ENCODE measurements at regions not wholly inside any gene's neighbourhood (a gene's known extent, or its start where the extent isn't known, plus 50 kb on each side); places are given as distances from the start of the nearest gene placed in this dataset.
"Not testable (repeated sequence)": the region's sequence is repeated elsewhere in the genome, so short reads cannot be mapped to it uniquely, and the experiment has no call there.

DNA sequence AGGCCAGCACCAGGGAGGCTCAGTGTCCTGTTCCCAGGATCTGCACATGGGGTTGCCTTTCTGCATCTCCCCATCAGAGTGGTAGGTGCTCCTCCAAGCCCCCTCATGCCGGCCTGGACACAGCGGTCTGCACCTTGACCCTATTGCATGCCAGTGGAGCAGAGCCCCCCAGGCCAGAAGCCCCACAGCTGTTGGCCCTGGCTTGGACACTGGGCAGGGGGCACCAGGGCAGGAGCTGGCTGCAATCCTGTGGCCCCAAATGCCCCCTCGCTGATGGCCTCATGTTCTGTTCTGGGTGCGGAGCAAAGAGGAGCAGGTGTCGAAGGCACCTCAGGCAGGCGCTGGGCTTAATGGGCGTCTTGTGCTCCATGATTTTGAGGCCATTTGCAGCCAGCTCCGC is 62.7 kb downstream of the CCDC74A start:
- H2AFZ ChIP-seq, result no peak overlapping the region
- ChIA-PET POLR2A (ENCODE audit: unreplicated experiment) (no interaction called here), CTCF (interaction anchor here (0.6 kb wide), 1 partner anchor 15 kb away, joined by 3 read pairs; no protein-coding TSS in a partner anchor)
- H3K4me1 ChIP-seq (replicated peaks; ENCODE audit: insufficient read depth), result no peaks in the 10 kb centered on the region
- H3K36me3 ChIP-seq (ENCODE audit: low read depth), result no peaks in the 10 kb centered on the region
- DNase-seq, result no peak
- H3K4me2 ChIP-seq, result no peak overlapping the region
- H3K27me3 ChIP-seq (ENCODE audit: insufficient read depth, low read depth), result peaks cover 67% of the 10 kb centered on the region
- TF ChIP-seq EZH2 (IDR thresholded peaks at IDR 0.05; ENCODE audit: low read depth), result no peak
- TF ChIP-seq, protein P1, sequence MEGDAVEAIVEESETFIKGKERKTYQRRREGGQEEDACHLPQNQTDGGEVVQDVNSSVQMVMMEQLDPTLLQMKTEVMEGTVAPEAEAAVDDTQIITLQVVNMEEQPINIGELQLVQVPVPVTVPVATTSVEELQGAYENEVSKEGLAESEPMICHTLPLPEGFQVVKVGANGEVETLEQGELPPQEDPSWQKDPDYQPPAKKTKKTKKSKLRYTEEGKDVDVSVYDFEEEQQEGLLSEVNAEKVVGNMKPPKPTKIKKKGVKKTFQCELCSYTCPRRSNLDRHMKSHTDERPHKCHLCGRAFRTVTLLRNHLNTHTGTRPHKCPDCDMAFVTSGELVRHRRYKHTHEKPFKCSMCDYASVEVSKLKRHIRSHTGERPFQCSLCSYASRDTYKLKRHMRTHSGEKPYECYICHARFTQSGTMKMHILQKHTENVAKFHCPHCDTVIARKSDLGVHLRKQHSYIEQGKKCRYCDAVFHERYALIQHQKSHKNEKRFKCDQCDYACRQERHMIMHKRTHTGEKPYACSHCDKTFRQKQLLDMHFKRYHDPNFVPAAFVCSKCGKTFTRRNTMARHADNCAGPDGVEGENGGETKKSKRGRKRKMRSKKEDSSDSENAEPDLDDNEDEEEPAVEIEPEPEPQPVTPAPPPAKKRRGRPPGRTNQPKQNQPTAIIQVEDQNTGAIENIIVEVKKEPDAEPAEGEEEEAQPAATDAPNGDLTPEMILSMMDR (conservative IDR thresholded peaks at IDR 0.05), result no peak
- no peaks in the 10 kb centered on the region for H3F3A ChIP-seq (ENCODE audit: insufficient read depth, low read depth)
- no TSS peak for BruUV-seq (replicated peaks)
- H3K9me3 ChIP-seq (ENCODE audit: insufficient read depth, low read depth), result no peaks in the 10 kb centered on the region
- H3K27ac ChIP-seq, result no peak overlapping the region
- H3K79me2 ChIP-seq (ENCODE audit: low read depth), result no peaks in the 10 kb centered on the region
- H3K4me3 ChIP-seq, result no peak overlapping the region
- H3K9me2 ChIP-seq (ENCODE audit: insufficient read depth), result no peaks in the 10 kb centered on the region
- no peaks in the 10 kb centered on the region; the same call in 1 of the 2 replicates for H4K20me1 ChIP-seq (ENCODE audit: insufficient read depth)
- intact Hi-C loops (cut with micrococcal nuclease; ENCODE audit: unreplicated experiment), result no loop called here

DNA sequence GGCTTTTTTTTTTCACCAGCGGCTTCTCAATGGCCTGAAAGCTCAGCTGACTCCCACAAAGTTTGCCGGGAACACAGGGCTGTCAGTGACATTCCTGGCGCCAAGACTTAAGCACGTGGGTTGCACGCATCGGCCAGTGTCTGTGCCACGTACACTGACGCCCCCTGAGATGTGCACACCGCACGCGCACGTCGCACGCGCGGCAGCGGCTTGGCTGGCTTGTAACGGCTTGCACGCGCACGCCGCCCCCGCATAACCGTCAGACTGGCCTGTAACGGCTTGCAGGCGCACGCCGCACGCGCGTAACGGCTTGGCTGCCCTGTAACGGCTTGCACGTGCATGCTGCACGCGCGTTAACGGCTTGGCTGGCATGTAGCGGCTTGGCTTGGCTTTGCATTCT is 63.2 kb downstream of the CCDC74A start:
- H2AFZ ChIP-seq, result no peak overlapping the region
- ChIA-PET POLR2A (ENCODE audit: unreplicated experiment) (no interaction called here), CTCF (interaction anchor here (0.6 kb wide), 1 partner anchor 15 kb away, joined by 3 read pairs; no protein-coding TSS in a partner anchor)
- intact Hi-C loops (cut with micrococcal nuclease; ENCODE audit: unreplicated experiment), result no loop called here
- H3K4me3 ChIP-seq, result no peak overlapping the region
- H3K79me2 ChIP-seq (ENCODE audit: low read depth), result no peaks in the 10 kb centered on the region
- H3K4me2 ChIP-seq, result no peak overlapping the region
- H4K20me1 ChIP-seq (ENCODE audit: insufficient read depth), result no peaks in the 10 kb centered on the region; the same call in 1 of the 2 replicates
- H3K9me3 ChIP-seq (ENCODE audit: insufficient read depth, low read depth), result no peaks in the 10 kb centered on the region
- H3K27ac ChIP-seq, result no peak overlapping the region
- no peaks in the 10 kb centered on the region for H3K36me3 ChIP-seq (ENCODE audit: low read depth)
- no peak for TF ChIP-seq EZH2 (IDR thresholded peaks at IDR 0.05; ENCODE audit: low read depth)
- TF ChIP-seq, protein P1 (conservative IDR thresholded peaks at IDR 0.05), result no peak
- no peaks in the 10 kb centered on the region for H3K4me1 ChIP-seq (replicated peaks; ENCODE audit: insufficient read depth)
- no TSS peak for BruUV-seq (replicated peaks)
- DNase-seq, result no peak
- no peaks in the 10 kb centered on the region for H3F3A ChIP-seq (ENCODE audit: insufficient read depth, low read depth)
- no peaks in the 10 kb centered on the region for H3K9me2 ChIP-seq (ENCODE audit: insufficient read depth)
- H3K27me3 ChIP-seq (ENCODE audit: insufficient read depth, low read depth), result peaks cover 67% of the 10 kb centered on the region

DNA sequence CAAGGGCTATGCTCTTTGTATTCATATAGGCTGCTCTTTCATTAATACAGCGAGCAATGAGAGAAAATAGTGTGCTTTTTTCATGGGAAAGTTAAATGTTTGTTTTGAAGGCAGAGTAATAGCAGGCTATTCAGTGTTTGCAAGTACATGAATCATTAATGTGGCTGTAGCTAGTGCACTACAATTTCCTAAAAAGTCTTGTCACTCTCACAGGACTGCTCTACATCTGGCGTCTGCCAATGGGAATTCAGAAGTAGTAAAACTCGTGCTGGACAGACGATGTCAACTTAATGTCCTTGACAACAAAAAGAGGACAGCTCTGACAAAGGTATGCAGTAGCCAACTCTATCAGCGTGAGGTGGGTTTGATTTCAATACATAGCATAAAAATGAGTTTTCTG is 68.9 kb downstream of the CCDC74A start:
- H3K9me3 ChIP-seq (ENCODE audit: insufficient read depth, low read depth); H2AFZ ChIP-seq; DNase-seq; H3K9me2 ChIP-seq (ENCODE audit: insufficient read depth); H3K36me3 ChIP-seq (ENCODE audit: low read depth); H4K20me1 ChIP-seq (ENCODE audit: insufficient read depth); H3K4me2 ChIP-seq; POLR2A ChIA-PET (ENCODE audit: unreplicated experiment); H3K4me1 ChIP-seq (replicated peaks; ENCODE audit: insufficient read depth); BruUV-seq (replicated peaks); H3F3A ChIP-seq (ENCODE audit: insufficient read depth, low read depth); intact Hi-C loops (cut with micrococcal nuclease; ENCODE audit: unreplicated experiment); H3K79me2 ChIP-seq (ENCODE audit: low read depth); H3K4me3 ChIP-seq; CTCF ChIA-PET; H3K27ac ChIP-seq: not testable (repeated sequence)
- peaks cover 38% of the 10 kb centered on the region for H3K27me3 ChIP-seq (ENCODE audit: insufficient read depth, low read depth)

DNA sequence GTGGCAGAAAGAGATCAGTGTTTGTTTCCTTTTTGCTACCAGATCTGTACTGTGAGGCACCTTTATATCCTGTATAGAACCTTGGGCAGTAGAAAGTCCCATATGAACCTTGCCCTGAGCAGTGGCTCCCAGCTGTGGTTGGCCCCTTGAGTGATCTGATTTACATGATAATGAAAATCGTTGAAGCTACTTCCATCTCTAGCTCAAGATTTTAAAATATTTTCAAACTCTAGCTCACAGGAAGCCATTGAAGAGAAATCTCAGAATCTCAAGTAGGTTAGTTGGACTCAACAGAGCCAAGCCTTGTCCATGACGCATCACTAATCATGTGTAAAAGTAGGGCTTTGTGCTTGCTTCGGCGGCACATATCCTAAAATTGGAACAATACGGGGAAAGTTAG is 74.8 kb downstream of the CCDC74A start:
- H3F3A ChIP-seq (ENCODE audit: insufficient read depth, low read depth); DNase-seq; H3K36me3 ChIP-seq (ENCODE audit: low read depth); H3K4me3 ChIP-seq; H4K20me1 ChIP-seq (ENCODE audit: insufficient read depth); H3K4me1 ChIP-seq (replicated peaks; ENCODE audit: insufficient read depth); CTCF ChIA-PET; POLR2A ChIA-PET (ENCODE audit: unreplicated experiment); BruUV-seq (replicated peaks); H3K79me2 ChIP-seq (ENCODE audit: low read depth); intact Hi-C loops (cut with micrococcal nuclease; ENCODE audit: unreplicated experiment); H3K27ac ChIP-seq; H3K4me2 ChIP-seq; H3K9me3 ChIP-seq (ENCODE audit: insufficient read depth, low read depth); H3K9me2 ChIP-seq (ENCODE audit: insufficient read depth); H2AFZ ChIP-seq: not testable (repeated sequence)
- H3K27me3 ChIP-seq (ENCODE audit: insufficient read depth, low read depth), result peaks cover 23% of the 10 kb centered on the region; the same call in 1 of the 2 replicates

DNA sequence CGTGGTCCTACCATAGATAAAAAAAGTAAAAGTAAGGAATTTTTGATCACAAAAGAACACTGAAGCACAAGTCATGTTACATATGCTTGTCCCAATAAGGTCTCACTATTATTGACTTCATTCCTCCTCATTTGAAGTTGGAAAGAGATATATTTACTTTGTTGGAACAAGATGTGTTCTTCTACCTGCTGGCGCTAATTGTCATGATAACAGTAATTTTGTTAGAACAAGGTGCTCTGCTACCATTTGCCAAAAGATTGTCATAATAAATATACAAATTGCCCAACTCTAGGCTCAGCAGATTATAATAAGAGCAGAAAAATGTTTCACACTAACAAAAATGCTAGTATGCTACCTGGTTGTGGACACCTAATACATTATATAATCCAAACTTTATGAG is 77.0 kb downstream of the CCDC74A start:
- H3K27ac ChIP-seq; DNase-seq; POLR2A ChIA-PET (ENCODE audit: unreplicated experiment): not testable (repeated sequence)

DNA sequence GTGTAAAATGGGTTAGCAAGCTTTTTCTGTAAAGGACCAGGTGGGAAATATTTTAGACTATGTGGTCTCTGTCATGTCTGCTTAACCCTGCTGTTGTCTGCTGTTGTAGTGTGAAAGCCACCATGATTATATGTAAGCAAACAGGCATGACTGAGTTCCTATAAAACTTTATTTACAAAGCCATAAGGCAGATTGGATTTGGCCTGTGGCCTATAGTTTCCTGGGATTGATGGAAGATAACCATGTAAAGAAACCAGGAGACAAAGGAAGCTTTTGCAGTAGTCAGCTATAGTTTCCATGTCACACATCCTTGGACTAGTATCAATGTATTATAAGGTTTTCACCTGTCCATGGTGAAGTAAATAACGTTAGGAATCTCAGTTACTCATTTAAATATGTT is 78.7 kb downstream of the CCDC74A start:
- DNase-seq; H4K20me1 ChIP-seq (ENCODE audit: insufficient read depth); H3K4me2 ChIP-seq; POLR2A ChIA-PET (ENCODE audit: unreplicated experiment); H3K4me3 ChIP-seq; H3K79me2 ChIP-seq (ENCODE audit: low read depth); H3K9me3 ChIP-seq (ENCODE audit: insufficient read depth, low read depth); H3K27ac ChIP-seq; H3K9me2 ChIP-seq (ENCODE audit: insufficient read depth); intact Hi-C loops (cut with micrococcal nuclease; ENCODE audit: unreplicated experiment); H2AFZ ChIP-seq; H3F3A ChIP-seq (ENCODE audit: insufficient read depth, low read depth); H3K4me1 ChIP-seq (replicated peaks; ENCODE audit: insufficient read depth); H3K36me3 ChIP-seq (ENCODE audit: low read depth); CTCF ChIA-PET; BruUV-seq (replicated peaks): not testable (repeated sequence)
- peaks cover 19% of the 10 kb centered on the region; the same call in 1 of the 2 replicates for H3K27me3 ChIP-seq (ENCODE audit: insufficient read depth, low read depth)

More for the DNA sequence above, 77.0 kb downstream of the CCDC74A start:
- H3K4me3 ChIP-seq; H3K36me3 ChIP-seq (ENCODE audit: low read depth); H3K9me2 ChIP-seq (ENCODE audit: insufficient read depth); H3F3A ChIP-seq (ENCODE audit: insufficient read depth, low read depth); H3K79me2 ChIP-seq (ENCODE audit: low read depth); H2AFZ ChIP-seq; H3K4me1 ChIP-seq (replicated peaks; ENCODE audit: insufficient read depth); H3K4me2 ChIP-seq; H4K20me1 ChIP-seq (ENCODE audit: insufficient read depth); H3K9me3 ChIP-seq (ENCODE audit: insufficient read depth, low read depth); CTCF ChIA-PET; BruUV-seq (replicated peaks); intact Hi-C loops (cut with micrococcal nuclease; ENCODE audit: unreplicated experiment): not testable (repeated sequence)
- H3K27me3 ChIP-seq (ENCODE audit: insufficient read depth, low read depth), result peaks cover 19% of the 10 kb centered on the region; the same call in 1 of the 2 replicates
